HG03571 (cell line): ENCODE measurements at regions not wholly inside any gene's neighbourhood (a gene's known extent, or its start where the extent isn't known, plus 50 kb on each side); places are given as distances from the start of the nearest gene placed in this dataset.

Experiments used
- ATAC-seq: cut with Tn5 transposase; IDR thresholded peaks from one replicate; pipeline ENCODE4 v1.9.1; 2021; ENCODE audit not compliant: unreplicated experiment

DNA sequence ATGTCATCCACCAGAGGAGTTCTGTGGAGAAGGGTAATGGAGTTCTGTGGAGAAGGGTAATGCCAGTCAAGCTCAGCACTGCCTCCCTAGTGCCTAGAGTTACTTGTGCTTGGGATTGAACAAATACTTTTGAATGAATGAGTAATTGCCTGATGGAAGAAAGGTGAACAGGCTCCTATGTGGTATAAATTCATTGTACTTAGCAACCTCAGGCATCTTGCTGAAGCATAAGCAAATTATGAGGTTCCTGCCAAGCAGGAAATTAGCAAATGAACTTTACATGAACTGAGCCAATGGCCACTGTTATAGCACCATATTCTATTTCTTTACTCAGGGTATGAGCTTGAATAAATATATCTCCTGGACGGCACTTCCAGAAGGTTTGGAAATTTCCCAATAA is 1047.2 kb downstream of the SLC6A15 start:
- ATAC-seq: no peak

DNA sequence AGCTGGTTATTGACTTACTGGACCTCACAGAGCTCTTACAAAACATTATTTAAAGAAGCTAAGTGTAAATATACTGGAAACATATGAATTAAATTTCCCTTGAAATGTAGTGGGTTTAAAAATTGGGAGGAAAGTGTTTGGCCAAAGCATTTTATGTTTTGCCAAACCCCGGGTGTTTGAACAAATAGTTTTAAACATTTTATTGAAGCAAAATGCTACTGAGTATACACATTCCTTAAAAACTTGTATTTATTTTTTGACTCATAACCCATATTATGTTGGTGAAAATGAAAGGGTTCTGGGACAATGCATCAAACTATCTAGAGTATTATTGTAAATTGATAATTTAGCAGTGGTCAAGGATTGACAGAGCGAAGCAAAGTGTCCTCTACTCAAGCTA is 1048.5 kb downstream of the SLC6A15 start:
- ATAC-seq: no peak

DNA sequence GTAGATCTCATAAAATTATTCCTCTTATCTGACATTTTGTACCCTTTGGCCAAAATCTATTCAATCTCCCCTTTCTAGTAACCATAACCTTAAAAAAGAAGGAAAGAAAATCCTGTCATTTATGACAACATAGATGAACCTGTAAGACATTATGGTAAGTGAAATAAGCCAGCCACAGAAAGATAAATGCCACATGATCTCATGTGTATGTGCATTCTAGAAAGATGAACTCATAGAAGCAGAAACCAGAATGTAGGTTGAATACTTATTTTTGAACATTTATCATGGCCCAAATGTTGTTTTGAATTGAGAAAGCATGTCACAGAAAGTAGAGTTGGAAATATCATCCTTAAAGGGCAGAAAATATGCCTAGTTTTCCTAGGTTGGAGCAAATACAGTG is 1053.6 kb downstream of the SLC6A15 start:
- no peak for ATAC-seq

DNA sequence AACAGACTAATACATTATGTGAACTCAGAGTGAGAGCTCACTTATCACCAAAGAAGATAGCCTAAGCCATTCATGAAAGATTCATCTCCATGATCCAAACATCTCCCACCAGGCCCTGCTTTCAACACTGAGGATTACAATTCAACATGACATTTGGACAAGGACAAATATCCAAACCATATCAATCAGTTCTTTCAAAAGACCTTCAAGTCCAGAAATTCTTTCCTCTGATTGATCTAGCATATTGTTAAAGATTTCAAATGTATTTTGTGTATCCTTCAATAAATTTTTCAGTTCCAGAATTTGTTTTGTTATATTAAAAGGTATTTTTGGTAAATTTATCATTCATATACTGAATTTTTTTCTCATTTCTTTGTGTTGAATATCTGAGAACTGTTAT is 1055.8 kb downstream of the SLC6A15 start:
- ATAC-seq: no peak

DNA sequence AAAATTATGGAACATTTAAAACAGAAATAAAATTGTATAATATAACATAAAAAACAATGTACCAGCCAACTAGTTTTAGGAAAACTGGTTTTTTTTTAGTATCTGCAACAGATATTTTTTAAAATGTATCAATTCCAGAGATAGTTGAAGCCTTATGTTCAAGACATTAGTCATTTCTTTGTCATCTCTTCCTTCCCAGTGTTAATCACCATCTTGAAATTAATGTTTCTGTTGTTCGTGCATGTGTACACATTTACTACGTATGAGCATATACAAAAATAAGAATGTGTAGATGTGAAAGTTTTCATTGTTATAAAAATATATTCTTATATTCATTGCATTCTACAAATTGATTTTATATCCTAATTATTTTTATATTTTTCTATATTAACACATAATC is 1062.1 kb downstream of the SLC6A15 start:
- ATAC-seq: no peak

DNA sequence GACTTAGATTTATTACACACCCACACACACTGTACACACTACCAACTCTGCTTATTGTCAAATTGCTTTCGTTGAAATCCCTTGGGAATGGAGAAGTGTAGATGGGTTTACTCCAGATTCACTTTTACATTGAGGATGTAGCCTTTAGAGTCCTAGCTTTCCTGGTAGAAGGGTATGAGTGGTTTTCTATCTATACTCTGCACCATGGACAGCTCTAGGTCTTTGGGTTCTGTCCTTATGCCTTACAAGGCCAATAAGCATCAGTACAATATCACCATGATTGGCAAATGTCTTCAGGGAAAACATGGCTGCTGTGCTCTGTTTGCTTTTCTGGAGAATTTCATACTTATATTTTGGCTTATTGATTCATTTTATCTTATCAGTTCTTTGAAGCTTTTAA is 1063.9 kb downstream of the SLC6A15 start:
- no peak for ATAC-seq

DNA sequence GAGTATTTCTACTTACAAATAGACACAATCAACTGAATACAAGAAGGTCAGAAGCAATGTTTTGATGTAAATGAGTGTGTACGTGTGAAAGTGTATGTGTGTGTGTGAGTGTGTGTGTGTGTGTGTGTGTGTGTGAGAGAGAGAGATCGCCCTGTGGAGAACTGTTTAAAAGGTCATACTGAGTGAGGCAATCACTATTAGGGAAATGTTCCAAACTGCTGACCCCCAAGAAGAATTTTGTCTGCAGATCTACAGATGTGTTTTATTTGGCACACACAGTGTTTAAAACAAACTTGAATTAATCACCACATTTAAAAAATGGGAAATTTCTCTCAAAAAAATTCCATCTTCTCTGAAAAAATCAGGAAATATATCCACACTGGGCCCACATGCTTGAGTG is 1069.1 kb downstream of the SLC6A15 start:
- no peak for ATAC-seq

DNA sequence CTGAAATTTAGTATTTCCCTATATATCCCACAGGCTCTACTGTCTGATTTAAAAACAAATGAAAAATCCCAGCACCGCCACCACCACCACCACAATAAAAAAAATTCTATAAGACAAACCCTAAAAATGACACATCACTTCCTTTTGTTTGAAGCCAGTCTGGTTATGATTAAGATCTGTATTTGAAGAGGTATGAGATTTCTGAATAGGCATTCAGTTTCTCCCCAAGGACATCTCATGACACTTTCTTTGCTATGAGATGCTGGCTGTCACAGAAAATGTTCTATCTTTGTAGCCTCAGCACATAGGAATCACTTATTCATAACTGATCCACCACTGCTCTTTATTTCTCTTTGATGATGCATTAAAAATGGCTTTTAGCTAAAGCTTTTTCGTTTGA is 1071.0 kb downstream of the SLC6A15 start:
- no peak for ATAC-seq

DNA sequence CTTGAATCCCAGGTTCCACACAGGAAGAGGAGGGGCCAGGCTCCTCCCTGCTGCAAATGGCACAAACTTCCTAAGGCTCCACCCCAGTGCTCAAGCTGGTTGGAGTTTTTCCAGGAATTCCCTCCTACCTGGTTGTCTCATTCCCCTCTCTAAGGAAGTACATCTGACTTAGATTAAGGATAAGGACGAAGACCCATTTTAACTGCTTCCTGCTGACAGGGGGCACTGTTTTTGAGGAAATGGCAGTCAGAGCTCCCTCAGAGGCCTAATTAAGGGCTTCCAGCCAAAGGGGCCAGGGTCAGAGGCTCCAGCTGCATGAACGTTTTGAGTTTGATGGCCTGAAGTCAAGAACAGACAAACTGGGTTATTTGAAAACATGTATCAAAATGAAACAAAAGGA is 1084.7 kb downstream of the SLC6A15 start:
- no peak for ATAC-seq

DNA sequence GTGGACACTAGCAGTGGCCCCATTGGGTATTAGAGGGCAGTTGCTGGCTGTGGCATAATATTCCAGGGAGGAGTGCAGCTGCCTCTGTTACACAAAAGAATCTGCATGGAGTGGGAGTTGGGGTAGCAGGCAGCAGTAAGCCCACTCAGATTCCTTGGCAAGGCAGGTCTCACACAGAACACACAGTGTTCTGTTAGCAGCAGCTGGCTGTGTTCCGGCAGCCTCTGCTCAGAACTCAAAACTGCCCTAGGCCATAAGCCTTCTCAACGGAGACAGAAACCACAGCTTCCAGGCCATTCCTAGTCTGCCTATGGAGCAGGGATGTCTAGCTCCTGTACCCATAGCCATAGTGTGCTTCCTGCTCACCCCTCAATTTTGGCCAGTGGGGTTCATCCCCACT is 1085.4 kb downstream of the SLC6A15 start:
- ATAC-seq: no peak

DNA sequence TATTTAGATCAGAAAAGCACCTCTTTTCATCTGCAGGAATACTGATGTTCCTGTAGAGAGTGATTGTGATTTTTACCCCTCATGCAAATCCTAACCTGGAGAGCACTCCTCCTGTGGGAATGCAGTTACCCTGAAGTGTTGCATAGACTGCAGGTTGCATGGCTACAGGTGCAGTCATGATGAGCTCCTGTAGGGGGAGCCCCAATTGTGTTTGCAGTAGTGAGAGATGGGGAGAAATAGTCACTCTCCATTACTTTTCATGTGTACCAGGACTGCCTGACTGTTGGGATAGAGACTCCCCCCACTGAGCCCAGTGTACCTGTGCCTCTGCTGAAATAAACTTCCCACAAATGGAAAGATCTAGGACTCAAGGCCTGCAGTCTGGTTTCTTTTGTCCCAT is 1086.5 kb downstream of the SLC6A15 start:
- ATAC-seq: peak; percentile 80

DNA sequence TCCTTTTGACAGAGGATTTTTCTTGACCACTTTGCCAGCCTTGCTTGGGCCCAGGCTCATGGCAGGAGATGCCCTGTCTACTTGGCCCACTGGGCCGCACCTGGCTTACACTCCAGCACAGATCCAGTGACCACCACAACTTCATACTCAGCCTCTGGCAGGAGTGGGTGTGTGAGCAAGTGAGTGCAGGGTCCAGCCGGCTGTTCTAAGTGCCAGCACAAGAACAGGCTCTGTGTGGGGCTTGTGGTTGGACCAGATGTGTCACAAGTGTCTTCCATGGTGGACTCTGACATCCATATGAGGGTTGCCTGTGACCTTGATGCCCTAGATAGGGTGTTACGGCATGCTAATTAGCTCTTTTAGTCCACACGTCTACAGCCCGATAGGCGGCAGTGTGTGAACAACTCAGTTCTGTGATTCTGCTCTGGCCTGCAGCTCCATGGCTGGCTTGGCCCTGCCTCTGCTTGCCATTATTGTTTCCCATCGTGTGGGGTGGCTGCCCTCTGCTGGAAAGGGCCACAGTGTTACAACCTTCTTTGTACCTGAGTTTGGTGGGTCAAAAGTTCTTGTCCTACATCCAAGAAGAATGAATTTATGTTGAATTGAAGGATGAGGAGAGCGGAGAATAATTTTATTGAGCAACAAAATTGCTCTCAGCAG is 1089.1 kb downstream of the SLC6A15 start:
- peak; percentile 90 for ATAC-seq

DNA sequence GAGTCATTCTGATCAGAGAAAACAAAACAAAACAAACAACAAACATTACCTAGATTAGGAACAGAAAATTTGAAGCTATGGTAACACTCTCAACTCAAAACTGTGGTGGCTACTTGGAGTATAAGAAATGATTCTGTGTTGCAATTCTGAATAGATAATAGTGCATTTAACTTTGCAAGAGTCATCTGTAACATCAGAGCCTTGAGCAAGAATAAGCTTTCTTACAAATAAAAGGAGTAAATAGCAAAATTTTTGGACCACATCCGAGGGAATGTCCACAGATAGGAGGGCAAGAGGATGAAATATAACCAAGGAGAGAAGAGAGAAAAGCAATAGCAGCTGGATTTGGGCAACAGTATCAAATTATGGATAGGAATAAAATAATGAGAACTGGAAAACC is 1090.6 kb downstream of the SLC6A15 start:
- ATAC-seq: no peak

DNA sequence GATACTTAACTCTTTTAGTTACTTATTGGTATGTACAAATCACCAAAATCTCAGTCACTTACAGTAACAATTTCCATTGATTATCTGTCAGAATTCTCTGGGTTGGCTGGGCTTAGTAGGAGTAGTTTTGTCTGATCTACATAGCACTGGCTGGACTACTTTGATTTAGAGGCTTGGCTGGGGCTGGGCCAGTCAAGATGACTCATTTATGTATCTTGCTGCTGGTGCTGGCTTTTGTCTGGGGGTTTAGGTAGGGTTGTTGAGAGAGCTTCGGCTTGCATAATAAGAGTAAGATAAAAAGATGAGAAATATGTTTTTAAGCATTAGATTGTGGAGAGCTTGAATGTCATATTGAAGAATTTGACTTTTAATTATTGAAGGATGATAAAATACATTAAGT is 1093.7 kb downstream of the SLC6A15 start:
- no peak for ATAC-seq

DNA sequence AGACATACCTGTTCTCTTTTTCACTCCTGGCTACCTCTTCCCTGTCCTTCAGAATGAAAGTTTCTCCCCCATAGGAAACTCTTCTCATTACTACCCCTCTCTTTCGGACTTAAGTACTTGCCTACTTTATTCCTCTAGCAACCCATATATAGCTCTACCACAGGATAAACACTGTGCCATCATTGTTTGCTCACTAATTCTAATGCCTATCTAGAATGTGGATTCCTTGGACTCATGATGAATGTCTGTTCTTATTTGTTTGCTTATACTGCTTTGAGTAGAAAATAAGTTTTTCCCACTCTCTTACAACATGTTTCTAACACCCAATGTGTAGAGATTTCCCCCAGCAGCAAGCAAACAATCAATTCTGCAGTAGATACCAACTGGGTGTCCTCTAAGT is 1094.9 kb downstream of the SLC6A15 start:
- ATAC-seq: no peak

DNA sequence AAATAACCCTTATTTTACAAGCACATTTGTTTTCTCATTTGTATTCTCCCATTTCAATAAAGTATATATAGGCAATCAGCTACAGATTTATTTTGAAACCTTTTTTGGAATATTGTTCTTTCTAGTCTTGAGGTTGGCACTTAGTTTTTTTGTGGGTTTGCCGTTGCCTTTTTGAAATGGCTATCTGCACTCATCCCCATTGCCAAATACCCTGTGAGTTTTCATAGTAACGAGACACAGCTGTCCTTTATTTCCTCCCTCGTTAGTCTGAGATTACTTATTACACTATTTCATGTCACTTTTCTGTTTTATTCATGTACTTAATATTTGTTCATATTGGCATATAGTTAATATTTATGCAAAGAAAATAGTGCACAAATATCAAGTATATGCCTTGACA is 1104.0 kb downstream of the SLC6A15 start:
- no peak for ATAC-seq

DNA sequence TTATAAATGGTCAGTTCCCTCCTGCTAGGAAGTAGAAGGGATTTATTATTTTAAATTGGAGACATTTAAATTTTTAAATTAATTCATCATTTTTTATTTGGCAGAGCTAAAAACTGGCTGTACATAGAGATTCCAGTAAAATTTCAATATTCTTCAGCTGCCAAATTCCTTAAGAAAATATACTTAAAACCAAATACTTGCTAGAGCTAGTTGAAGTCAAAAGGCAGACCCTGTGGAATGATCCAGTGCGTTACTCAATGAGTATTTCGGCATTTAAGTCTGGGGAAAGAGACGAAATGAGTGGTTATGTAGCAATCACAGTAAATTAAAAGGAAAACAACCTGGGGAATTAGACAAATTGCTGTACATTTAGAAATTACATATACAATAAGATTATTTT is 1104.7 kb downstream of the SLC6A15 start:
- no peak for ATAC-seq

DNA sequence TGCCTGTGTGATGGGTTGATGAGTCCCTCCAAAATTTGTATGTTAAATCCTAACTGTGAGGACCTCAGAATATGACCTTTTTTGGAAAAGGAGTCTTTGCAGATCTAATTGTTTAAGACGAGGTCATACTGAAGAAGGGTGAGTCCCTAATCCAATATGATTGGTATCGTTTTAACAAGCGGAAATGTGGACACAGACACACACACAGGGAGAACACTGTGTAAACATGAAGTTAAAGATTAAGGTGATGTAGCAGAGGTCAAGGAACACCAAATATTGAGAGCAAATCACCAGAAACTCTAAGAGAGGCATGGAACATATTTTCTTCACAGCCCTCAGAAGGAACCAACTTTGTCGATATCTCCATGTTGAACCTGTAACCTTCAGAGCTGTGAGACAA is 1106.7 kb downstream of the SLC6A15 start:
- no peak for ATAC-seq

DNA sequence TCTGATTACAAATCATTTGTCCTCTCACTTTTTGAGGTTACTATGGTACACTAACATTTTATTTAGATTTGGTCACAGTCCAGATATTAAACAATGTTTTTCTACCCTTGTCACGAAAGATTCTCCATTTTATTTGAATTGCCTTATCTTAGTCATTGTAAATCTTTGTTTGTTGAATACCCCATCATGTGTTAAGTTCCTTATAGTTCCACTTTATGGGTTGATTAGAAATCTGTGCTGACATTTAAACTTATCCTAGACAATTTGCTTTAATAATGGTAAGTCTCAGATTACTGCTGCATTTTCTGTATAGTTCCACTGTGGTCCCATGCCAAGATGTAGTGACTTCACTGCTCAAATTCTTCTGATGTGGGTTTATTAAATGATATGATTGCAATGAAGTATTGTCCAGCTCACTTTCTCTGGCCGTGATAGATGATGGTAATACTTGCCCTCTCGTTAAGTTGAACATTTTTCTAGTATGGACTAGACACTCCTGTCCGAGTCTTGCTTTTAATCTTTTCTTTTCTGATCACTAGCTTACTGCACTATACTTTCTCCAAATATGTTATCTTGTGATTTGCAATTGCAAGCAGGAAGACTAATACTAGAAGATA is 1107.3 kb downstream of the SLC6A15 start:
- ATAC-seq: no peak

DNA sequence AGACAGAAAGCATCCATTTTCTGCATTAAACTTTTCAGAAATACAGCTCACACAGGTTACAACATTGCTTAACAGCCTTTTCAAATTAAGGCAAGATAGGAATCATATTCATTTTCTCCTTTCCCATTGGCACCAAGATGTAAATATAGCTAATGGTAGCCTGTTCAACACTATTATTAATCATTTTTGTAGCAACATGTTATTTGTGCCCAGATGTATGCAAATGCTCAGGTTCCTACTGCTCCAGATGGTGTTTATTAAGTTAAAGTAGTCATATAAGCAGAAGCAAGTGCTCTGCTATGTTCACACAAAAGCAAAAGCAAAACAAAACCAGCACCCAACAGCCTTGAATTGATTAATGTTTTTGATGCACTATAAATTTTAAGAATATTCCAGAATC is 1110.6 kb downstream of the SLC6A15 start:
- ATAC-seq: no peak

DNA sequence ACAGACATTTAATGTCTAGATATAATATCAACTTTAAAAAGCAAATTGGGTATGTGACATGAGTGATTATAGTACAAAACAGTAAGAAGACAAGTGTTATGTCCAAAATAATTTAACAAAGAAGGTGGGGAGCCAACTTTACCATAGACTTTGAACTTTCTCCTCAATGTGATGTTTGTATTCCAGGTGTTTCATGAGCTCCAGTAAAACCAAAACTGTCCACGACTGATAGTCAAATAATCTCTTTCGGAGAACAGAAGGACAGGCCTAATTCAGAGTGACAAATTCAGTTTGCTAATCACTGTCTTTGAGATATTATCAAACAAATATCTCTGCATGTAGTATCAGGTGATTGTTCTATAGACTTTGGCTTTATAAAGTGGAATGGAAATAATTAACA is 1112.6 kb downstream of the SLC6A15 start:
- no peak for ATAC-seq

DNA sequence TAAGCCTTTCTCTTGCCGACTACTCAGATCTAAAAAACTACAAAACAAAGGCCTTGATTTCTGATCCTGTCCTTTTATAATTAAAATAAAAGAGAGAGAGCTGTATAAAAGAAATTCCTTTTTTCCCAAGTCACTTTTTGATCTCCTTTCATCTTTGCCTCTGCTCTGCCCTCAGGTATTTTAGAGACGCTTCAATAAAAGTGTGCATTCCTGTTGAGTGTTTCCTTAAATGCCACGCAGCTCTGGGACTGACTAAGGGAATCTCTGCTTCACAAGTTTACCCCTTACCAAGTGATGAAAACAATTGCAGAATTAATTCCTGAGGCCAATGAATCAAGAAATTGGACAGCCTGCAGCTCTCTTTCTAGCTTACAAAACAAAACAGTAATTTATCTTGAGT is 1109.8 kb downstream of the TMTC2 start:
- no peak for ATAC-seq

DNA sequence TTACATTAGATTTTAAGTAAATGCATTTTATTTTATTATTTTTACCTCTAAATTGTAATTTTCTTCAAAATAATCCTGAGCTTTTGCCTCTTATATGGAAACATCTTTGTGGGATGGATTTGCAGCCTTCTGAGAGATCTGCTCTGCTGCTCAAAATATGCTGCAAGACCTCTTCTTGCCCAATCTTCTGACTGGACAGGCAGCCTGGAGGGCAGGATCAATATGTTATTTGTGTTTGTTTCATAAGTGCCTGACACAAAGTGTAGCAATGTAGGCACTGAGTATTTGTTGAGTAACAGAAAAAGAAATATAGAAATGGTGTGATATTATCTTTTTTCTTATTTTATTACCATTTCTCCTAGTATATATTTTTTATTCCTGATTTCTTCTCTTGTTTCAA is 1106.9 kb downstream of the TMTC2 start:
- no peak for ATAC-seq
